HG02970 (cell line): ENCODE measurements at regions not wholly inside any gene's neighbourhood (a gene's known extent, or its start where the extent isn't known, plus 50 kb on each side); places are given as distances from the start of the nearest gene placed in this dataset.

Source experiments
- ATAC-seq: cut with Tn5 transposase; IDR thresholded peaks from one replicate; pipeline ENCODE4 v1.9.1; 2021; ENCODE audit warnings: mild to moderate bottlenecking, moderate library complexity, moderate number of reproducible peaks; ENCODE audit not compliant: unreplicated experiment, low FRiP score

DNA sequence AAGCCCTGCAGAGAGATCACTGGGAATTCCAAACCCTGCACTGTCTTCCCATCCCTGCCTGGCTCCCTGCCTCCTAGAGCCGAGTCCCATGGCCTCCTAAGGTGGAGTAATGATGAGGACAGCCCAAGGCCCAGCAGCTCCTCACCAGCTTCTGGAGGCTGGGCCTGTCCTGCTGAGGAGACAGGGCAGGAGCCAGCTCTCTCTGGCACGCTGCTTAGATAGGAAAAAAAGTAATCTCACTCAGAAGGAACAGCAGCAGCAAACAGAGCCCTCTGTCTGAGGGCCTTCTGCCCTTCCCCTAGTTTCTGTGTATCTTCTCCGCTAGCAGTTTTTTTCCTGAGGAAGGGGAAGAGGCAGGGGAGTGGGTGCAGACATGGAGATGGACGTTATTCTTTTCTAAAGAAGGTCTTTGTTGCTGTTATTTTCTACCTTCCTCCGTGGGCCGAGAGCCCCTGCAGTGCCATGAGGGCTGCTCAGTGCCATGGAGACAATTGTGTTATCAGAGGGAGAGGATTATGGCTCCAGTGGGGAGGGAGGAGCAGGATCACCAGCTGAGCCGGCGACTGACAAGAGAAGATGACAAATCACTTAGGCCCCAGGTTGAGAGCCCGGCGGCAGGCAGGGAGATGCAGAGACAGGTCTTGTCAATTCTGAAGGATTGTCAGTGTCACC is 315.3 kb downstream of the BUD13 start:
- no peak for ATAC-seq

DNA sequence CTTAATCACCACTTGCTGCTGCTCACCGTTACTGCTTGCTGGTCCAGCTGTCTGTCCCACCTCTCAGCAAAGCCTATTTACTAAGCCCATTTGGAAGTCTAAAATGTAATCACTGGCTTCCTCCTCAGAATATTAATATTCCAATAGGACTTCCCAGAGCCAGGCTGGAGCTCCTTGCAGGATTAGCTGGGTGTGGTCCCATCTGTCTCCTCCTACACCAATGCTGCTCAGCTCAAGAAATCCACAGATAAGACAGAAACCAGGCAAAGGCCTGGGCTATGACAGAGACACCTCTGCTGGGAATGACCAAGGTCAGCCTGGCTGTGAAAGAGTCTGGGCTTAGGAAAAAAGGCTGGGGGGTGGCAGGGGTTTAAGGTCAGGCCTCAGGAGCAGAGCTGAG is 317.8 kb downstream of the BUD13 start:
- no peak for ATAC-seq

DNA sequence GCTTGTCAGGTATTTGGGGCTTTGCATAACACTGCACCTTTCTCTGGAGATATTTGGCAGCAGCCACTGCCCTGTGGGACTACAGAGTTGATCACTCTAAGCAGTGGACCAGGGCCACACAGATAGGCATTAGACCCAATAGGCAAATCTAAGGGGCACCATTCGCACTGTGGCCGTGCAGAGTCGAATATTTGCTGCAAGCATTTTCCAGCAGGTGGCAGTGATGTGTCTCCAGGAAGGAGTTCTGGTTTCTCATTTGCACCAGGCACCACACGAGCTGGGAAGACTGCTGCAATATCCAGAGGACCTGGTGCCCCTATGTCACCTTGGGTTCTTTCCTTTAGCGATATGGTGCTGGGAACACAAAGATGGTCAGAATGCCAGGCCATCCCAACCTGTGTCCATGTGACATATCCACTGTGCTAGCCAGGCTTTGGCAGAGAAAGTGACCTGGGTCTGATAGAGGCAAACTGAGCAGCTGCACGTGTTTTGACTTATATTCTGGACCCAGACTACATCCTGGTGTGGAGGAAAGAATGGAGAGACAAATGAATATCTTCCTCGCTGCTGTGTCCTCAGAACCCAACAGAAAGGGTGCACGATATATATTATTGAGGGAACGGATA is 318.7 kb downstream of the BUD13 start:
- no peak for ATAC-seq

DNA sequence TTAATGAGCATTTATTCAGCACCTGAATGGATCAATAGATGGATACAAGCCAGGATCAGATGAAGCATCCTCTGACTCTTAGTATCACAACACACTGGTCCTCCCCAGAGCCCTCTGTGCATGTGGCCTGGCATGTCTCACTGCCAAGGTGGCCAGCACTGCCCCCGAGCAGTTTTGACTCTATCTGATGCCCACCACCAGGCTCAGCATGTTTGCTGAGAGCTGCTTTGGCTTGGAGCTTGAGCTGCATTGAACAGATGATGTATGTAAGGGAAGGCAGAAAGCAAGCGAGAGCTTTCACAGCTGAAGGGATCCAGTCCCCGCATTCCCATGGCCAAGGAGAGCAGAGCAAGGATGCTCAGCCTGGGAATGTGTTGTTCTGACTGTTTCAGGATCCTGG is 320.3 kb downstream of the BUD13 start:
- no peak for ATAC-seq

DNA sequence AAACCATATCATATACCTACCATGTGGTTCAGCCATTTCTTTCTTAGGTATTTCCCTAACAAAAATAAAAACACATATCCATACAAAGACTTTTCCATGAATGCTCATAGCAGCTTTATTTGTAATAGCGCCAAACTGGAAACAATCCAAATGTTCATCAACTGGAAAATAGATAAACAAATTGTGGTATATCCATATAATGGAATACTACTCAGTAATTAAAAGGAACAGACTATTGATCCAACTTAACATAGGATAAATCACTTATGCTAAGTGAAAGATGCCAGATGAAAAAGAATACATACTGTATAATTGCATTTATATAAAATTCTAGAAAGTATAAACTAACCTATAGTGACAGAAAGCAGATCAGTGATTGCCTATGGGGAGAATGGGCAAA is 323.3 kb downstream of the BUD13 start:
- ATAC-seq, result no peak

DNA sequence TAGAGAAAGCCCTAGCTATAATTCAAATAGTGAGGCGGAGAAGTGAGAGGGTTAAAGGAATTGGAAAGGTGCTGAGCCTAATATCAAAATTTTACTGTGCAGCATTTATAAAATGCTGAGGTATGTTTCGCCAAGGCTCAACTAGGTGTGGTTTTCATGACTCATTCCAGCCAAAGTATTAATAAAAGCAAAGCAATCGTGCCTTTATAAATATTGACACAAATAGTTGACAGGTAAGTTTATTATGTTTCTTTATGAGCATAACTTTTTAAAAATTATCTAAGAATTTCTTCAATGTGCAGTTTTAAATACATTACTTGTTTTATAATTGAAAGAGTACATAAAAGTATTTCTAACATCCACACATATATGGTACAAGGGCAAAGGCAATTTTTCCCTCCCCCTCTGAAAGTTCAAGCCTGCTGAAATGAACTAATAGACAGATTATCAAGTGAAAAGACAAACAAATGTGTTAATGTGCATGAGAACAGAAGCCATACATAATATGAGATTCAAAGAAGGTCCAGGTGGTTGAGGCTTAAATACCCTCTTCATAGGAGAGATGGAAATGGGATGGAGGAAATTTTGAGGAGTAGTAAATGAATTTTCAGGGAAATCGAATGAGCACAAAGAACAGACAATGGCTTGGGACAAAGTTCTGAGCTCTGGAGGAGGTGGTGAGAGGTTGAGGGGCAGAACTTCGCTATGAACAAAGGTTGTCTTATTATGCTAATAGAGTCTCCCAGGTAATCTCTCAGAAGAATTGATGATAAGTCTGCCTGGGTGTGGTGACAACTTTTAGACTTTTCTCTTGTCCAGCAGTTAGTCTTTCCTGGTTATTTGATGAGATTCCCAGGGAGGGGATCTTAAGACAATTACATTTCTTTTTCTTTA is 326.5 kb downstream of the BUD13 start:
- no peak for ATAC-seq

DNA sequence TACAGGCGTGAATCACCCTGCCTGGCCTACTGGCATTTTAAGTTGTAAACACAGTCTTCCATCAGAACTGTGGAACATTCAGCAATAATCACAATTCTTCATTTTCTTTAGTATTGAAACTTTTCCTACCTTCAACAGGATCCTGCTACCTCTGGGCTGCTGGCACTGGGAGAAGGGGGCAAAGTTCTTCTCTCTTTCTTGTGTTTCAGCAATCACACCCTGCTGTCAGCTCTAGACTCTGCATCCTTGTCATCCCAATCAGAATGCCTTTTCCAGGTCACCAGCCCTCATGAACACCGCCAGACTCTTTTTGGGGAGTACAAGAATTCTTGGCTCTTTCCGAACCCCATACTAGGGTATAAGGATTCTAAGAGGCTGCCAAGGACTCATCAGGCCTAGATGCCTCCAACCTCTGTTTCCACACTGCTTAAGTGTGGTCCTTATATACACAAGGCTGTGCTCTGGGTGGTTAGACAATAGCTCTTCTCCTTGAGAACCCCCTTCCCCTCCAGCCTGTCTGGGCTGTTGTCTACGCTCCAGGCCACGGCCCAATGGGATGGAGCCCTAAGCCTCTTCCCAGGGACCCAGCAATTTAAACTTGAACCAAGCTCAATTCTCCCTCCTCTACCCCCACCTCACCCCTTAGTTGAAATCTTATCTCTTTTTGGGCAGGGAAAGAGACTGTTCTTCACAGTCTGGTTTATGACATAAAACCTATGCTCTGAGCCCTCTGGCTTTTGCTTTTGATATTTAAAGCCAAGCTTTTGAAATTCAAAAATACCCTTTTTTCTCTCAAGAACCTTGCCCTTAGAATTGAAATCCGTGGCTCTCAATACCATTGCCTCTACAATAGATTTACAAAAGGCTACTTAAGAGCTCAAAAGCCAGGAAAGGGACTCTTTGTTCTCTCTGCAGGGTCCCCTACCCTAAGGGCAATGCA is 327.4 kb downstream of the BUD13 start:
- no peak for ATAC-seq

DNA sequence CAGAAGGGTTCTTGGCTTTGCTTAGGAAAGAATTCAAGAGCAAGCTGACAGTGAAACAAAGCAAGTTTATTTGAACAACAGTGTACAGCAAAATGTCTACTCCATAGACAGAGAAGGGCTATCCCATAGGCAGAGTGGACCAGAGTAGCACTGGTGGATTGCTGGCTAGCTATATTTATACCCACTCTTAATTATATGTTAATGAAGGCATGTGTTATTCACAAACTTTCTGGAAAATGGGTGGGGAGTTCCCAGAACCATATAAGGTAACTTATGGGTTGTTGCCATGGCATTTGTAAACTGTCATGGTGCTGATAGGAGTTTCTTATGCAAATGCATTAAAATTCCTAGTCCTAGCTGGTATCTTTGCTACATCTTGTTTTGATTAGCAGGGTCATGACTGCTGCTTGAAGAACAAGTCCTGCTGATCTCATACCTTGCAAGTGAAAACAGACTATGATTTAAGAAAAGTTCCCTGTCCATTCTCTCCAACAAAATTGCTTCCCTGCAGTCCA is 330.5 kb downstream of the BUD13 start:
- ATAC-seq, result no peak

DNA sequence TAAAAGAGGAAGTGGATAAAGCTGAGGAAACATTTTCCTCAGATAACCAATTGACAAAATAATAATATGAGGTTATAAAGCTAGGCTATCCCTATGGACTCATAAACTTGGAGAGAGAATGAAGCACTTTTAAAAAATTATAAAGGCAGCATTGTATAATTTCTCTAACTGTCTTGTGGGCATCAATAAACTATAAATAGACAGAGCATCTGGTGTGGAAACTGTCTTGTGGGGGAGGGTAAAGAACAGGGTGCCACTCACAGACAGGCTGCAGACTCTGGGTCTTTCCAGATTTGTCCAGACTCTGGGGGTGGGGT is 333.5 kb downstream of the BUD13 start:
- no peak for ATAC-seq

DNA sequence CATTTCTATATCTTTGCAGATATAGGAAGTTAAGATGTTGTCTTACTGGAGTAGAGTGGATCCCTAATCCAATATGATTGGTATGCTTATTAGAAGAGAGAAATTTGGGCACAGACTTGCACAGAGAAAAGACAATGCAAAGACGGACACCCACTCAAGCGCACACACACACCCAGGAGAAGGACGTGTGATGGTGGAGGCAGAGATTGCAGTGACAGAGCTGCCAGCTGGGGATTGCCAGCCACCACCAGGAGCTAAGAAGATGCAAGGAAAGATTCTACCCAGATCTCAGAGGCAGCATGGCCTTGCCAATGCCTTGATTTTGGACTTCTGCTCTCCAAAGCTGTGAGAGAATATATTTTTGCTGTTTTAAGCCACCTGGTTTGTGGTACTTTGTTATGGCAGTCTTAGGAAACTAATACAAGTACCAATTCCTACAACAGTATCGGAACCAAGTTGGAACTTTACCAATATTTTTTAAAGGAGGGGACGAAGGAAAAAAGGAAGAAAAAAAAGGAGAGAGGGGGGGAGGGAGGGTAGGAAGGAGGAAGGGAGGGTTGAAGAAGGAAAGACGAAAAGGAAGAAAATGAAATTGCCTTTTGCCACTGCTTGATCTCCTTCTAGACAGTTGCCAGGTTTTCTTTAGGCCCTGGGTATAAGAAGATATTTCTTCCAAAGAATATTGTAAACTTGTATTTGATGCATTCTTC is 334.0 kb downstream of the BUD13 start:
- no peak for ATAC-seq

DNA sequence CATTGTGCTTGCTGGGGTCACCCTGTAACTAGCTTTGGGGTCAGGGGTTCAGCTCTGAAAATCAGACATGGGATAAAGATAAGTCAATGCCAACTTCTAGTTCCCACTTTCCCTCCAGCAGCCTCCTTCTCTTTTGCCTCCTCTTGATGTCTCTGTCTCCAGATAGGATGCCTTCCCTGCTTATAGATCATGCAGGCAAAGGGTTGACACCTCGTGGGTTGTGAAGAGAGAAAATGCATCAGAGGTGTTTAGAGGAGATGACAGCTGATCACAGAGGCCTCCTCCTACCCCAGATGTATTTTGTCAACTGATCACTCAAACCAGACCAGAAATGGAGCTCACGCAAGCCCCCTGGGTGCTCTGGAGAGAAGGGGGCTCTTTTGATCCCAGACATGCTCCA is 337.8 kb downstream of the BUD13 start:
- ATAC-seq, result no peak

DNA sequence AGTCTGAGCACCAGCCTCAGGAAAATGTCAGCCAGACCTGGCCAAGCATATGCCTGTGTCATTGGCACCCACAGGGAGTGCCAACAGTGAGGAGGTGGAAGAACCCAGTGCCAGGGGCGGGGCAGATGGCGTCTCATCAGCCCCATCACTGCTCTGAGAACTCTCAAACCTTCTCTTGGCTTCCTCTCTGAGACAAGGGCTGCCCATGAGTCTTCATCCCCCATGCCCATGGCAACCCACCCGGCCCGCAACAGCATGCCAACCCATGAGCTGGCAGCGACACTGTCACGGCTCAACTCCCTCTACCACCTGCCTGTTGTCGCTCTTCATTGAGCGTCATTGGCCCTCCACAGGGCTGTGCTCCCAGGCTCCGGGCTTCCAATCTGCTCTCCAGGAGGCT is 340.5 kb downstream of the BUD13 start:
- no peak for ATAC-seq

DNA sequence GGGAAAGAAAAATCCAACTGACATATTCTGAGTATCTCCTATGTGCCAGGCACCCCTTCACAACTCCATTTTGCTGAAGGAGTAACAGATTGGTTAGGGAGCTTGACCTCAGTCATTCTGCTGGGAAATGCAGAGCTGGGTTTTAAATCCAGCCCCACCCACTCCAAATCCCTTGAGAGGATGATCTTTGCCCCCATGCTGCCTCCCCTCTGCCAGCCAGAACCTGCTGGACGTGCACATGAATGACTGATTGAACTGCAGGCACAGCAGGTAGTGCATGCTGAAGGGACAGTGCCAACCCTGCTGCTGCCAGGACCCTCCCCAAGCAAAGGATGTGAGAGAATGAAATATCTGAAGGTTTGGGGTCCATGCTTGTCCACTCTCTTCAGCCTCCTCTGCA is 340.9 kb downstream of the BUD13 start:
- ATAC-seq, result no peak

DNA sequence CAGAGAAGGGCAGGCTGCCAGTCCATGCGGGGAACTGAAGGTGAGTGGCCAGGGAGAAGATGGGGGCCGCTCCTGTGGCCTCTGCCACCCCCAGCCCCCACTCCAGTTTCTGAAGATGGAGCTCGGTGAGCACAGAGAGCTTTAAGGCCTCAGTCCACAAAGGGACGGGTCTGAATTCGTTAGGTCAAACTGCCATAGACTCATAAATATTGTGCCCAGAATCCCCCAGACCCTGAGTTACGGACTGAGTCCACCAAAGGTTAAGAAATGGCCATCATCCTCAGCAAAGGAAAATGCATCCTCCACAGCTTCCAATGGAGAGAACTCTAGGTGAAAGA is 344.2 kb downstream of the BUD13 start:
- no peak for ATAC-seq

DNA sequence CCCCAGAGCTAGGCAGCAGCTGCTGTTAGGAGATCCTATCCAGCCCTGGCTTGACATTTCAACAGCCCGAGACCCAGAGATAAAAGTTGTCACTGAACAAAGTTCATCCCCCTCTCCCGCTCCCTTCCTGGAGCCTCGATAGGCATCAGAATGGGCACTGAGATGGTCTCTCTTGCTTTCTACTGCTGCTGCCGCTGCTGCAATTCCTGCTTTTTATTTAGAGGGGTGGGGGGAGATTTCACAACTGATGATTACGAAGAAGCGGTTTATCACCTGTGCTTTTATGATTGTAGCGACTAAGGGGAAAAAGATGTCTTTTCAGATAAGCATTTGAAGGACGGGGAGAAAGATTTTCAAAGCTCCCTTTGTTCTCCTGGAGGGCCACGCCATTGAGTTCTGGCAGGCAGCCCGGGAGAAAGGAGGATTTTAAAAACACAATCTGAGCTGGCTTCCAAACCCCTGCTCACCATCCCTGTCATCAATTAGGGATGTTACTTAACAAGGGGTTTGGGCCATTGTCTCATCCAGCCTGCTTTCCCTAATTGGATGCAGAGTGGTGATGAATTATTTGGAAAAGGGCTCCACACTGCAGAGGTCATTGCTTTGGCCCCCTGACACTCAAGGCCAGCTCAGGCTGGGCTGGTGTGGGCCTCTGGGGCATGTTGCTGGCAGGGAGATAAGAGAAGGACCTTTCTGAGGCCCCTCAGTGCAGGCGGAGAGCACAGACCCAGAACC is 344.7 kb downstream of the BUD13 start:
- no peak for ATAC-seq

DNA sequence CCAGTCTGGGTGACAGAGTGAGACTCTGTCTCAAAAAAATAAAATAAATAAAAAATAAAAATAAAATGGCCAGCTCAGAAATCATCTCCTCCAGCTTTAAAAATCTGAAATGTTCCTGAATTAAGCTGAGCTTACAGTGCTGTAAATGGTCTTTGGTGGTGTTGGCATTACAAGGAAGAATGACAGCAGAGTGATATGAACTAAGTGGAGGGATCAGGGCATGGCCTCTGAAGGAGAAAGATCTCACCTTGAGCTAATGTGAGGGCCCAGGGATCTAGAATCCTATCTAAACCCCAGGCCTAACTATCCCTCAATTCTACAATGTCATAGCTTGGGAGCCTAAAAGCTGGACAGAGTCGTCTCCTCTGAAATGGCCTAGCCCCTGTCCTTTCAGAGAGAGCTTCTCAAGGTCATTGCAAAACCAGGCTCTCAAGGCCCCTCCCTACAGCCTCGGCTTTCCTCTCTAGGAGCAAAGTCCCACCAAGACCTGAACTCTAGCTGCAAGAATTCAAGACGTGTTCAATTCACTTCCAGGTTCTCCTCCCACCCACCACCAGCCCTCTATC is 345.4 kb downstream of the BUD13 start:
- ATAC-seq, result no peak

DNA sequence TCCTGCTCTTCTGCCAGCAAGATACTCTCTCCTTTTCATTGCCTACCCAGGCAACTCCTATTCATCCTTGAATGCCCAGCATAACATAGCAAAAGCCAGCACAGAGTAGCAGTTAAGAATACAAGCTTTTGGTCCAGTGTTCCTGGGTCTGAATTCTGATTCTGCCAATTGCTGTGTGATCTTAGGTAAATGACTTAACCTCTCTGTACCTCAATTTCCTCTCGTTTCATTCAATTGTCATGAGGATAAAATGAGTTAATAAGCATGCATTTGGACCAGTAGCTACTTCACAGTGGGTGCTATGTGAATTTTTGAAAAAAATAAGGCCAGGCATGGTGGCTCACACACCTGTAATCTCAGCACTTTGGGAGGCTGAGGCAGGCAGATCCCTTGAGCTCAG is 346.0 kb downstream of the BUD13 start:
- ATAC-seq, result no peak

DNA sequence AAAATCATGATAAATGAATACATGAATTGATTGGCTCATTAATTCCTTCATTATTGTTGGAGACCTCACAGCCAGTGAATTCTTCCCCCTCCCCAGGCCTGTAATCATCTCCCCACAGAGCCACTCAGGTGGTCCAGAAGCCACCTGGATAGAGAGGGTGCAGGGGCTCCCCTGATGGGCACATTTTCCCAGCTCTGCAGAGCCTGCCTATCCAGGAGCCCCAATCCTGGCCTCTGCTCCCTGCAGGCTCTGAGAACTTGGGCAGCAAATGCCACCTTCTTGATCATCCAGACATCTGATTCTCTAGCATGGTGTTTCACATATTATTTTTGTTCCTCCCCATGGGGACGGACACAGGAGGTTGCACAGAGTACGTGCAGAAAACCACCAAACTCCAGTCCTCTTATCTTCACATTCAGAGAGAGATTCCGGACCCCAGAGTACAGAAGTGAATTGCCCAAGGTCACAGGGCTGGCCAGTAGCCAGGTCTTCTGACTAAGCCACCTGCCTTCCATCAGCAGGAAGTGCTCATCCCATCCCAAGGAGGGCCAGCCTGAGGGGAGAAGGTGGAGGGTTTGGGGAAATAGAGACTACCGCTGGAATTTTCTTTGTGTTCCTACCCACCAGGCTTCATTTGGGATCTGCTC is 348.0 kb downstream of the BUD13 start:
- no peak for ATAC-seq
